Body of pancreas (tissue), 4 donors: ENCODE measurements at regions not wholly inside any gene's neighbourhood (a gene's known extent, or its start where the extent isn't known, plus 50 kb on each side); places are given as distances from the start of the nearest gene placed in this dataset.

Experiments
- ATAC-seq: fragments of 150-250 bp; one replicate; pipeline ENCODE4 v1.9.1; 2016
- DNase-seq, 4 donors: peaks; one replicate each; pipeline ENCODE4 v3.0.0-alpha.2; 2019
- H3K27ac ChIP-seq, 4 donors: fragments of 200-600 bp; sonication (generic); 1 replicate in 3 of 4; 2 replicates in 1 of 4; pipeline versions ENCODE4 v1.5.1 to v1.6.1; 2016 to 2019; ENCODE audit warnings: mild to moderate bottlenecking in 1 of 4, mixed read lengths in 1 of 4, moderate library complexity in 1 of 4
- H3K27me3 ChIP-seq, 2 donors: fragments of 200-600 bp; sonication (generic); one replicate each; pipeline ENCODE4 v1.6.0; 2016; ENCODE audit warnings: mild to moderate bottlenecking in 1 of 2
- H3K36me3 ChIP-seq, 2 donors: fragments of 200-600 bp; sonication (generic); replicated peaks in 1 of 2; 2 replicates each; pipeline ENCODE4 v1.5.1; 2016; ENCODE audit warnings: low read depth in 2 of 2; ENCODE audit not compliant: insufficient read depth in 1 of 2
- H3K4me1 ChIP-seq: fragments of 200-600 bp; sonication (generic); one replicate; pipeline ENCODE4 v1.6.0; 2016
- H3K4me3 ChIP-seq, 2 donors: fragments of 200-600 bp; sonication (generic); 1 replicate in 1 of 2; 2 replicates in 1 of 2; pipeline ENCODE4 v1.5.1; 2016 to 2019
- H3K9me3 ChIP-seq, 3 donors: fragments of 200-600 bp; sonication (generic); 1 replicate in 2 of 3; 2 replicates in 1 of 3; pipeline ENCODE4 v1.5.1; 2016
- POLR2A ChIP-seq, 3 donors: fragments of 450-650 bp; IDR thresholded peaks; one replicate each; pipeline ENCODE4 v1.6.1; 2016; ENCODE audit warnings: antibody characterized with exemption in 3 of 3, mild to moderate bottlenecking in 2 of 3
- WGBS, 2 donors: methylation state at CpG; one replicate each; pipeline ENCODE4 v1.1.5; 2017; 5-methylcytosine and 5-hydroxymethylcytosine counted together
- intact Hi-C: fragments of 100-400 bp; cut with DNase I; formaldehyde crosslinking; loops from one replicate; pipeline ENCODE4 v1.15.1; 2023
- TF ChIP-seq, protein P1 (sequence below), 7 experiments: fragments of 450-650 bp in 4 of 7; fragments of 200-600 bp in 3 of 7; sonication (generic) in 3 of 7; IDR thresholded peaks; one replicate each; pipeline ENCODE4 v1.5.1; 2016 to 2019; ENCODE audit warnings: antibody characterized with exemption in 7 of 7

DNA sequence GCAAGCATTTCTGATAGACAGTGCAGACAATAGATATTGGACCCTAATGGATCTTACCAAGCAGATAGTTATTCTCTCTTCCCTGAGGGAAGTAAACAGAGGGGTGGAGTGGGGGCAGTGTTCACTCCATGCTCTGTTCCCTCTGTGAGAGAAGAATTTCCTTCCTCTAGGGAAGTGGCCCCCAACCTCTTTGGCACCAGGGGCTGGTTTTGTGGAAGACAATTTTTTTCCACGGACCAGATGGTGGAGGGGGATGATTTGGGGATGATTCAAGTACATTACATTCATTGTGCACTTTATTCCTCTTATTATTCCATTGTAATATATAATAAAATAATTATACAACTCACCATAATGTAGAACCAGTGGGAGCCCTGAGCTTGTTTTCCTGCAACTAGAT, 459.9 kb downstream of the ADGRL2 start:
- Histone ChIP-seq H3K9me3 (no peaks in the 10 kb centered on the region), H3K27me3 (no peaks in the 10 kb centered on the region), H3K4me3 (no peak overlapping the region), H3K36me3 (no peaks in the 10 kb centered on the region), H3K4me1 (no peaks in the 10 kb centered on the region), H3K27ac (no peak overlapping the region)
- DNase-seq: no peak
- no peak for ATAC-seq
- intact Hi-C loops: no loop called here
- TF ChIP-seq, protein P1, sequence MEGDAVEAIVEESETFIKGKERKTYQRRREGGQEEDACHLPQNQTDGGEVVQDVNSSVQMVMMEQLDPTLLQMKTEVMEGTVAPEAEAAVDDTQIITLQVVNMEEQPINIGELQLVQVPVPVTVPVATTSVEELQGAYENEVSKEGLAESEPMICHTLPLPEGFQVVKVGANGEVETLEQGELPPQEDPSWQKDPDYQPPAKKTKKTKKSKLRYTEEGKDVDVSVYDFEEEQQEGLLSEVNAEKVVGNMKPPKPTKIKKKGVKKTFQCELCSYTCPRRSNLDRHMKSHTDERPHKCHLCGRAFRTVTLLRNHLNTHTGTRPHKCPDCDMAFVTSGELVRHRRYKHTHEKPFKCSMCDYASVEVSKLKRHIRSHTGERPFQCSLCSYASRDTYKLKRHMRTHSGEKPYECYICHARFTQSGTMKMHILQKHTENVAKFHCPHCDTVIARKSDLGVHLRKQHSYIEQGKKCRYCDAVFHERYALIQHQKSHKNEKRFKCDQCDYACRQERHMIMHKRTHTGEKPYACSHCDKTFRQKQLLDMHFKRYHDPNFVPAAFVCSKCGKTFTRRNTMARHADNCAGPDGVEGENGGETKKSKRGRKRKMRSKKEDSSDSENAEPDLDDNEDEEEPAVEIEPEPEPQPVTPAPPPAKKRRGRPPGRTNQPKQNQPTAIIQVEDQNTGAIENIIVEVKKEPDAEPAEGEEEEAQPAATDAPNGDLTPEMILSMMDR (IDR thresholded peaks at IDR 0.05): no peak
- TF ChIP-seq POLR2A (IDR thresholded peaks at IDR 0.05): no peak
- 29 to 38% methylated on average over 1 of the region's 1 CpG for WGBS, 2 donors

DNA sequence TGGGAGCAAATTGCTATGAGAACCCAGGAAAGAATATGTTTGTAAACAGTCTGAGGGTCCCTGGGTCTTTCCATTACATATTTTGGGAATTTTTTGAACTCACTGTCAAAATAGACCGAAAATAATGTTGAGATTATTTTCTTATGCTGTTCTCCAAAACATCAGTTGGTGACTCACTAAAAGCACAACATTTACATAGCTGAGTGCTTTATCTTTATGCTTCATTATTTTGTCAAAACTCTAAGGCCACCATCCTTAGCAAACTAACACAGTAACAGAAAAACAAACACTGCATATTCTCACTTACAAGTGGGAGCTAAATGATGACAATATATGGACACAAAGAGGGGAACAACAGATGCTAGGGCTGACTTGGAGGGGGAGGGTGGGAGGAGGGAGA, 459.3 kb downstream of the ADGRL2 start:
- Histone ChIP-seq H3K27me3 (no peaks in the 10 kb centered on the region), H3K36me3 (no peaks in the 10 kb centered on the region), H3K9me3 (no peaks in the 10 kb centered on the region), H3K27ac (no peak overlapping the region), H3K4me1 (no peaks in the 10 kb centered on the region), H3K4me3 (no peak overlapping the region)
- ATAC-seq (no peak), DNase-seq (no peak)
- WGBS, 2 donors: 36 to 44% methylated on average over 1 of the region's 1 CpG
- TF ChIP-seq POLR2A (IDR thresholded peaks at IDR 0.05): no peak
- TF ChIP-seq, protein P1 (IDR thresholded peaks at IDR 0.05): no peak
- intact Hi-C loops: no loop called here

DNA sequence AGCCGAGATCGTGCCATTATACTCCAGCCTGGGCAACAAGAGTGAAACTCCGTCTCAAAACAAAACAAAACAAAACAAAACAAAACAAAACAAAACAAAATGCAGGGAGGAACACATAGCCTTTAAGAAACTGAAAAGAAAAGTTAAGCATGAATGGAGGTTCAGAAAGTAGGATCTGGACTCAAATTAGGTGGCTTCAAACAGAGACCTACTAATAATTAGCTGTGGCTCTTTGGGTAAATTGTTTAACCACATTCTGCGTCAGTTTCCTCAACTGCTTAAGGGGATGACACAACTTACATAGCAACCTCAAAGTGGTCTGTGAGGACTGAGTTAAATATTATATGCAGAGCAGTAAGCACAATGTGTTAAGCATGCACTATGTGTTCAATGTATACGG, 458.2 kb downstream of the ADGRL2 start:
- intact Hi-C loops: no loop called here
- DNase-seq (no peak), ATAC-seq (no peak)
- H3K4me3 ChIP-seq: no peak overlapping the region
- no peaks in the 10 kb centered on the region for H3K36me3 ChIP-seq
- no peak overlapping the region for H3K27ac ChIP-seq
- H3K4me1 ChIP-seq: no peaks in the 10 kb centered on the region
- WGBS, 2 donors: 77 to 88% methylated on average over 5 of the region's 5 CpGs
- no peak for TF ChIP-seq POLR2A (IDR thresholded peaks at IDR 0.05)
- TF ChIP-seq, protein P1 (IDR thresholded peaks at IDR 0.05): no peak
- H3K9me3 ChIP-seq: no peaks in the 10 kb centered on the region
- H3K27me3 ChIP-seq: no peaks in the 10 kb centered on the region

DNA sequence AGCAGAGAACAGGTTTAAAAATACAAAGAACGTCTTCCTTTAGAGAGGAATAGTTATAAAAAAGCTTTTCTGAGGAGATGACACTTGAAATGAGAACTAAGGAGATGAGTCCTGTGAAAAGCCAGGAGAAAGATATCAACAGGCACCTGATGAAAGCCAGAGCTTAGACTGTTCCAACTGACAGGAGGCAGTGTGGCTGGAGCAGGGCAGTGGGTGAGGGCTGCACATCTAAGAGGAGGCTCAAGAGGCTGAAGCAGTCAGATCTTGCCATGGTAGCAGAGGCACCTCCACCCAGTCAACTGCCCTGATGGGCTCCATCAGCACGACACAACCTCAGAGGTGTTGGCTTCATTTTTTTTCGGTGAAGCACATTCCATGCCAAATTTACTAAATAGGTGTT, 445.3 kb downstream of the ADGRL2 start:
- Histone ChIP-seq H3K27ac (no peak overlapping the region), H3K27me3 (no peaks in the 10 kb centered on the region), H3K36me3 (no peaks in the 10 kb centered on the region), H3K4me3 (no peak overlapping the region), H3K4me1 (no peaks in the 10 kb centered on the region), H3K9me3 (no peaks in the 10 kb centered on the region)
- ATAC-seq (no peak), DNase-seq (no peak)
- intact Hi-C loops: no loop called here
- WGBS, 2 donors: 51 to 54% methylated on average over 3 of the region's 3 CpGs
- TF ChIP-seq, protein P1 (IDR thresholded peaks at IDR 0.05): no peak
- TF ChIP-seq POLR2A (IDR thresholded peaks at IDR 0.05): no peak

DNA sequence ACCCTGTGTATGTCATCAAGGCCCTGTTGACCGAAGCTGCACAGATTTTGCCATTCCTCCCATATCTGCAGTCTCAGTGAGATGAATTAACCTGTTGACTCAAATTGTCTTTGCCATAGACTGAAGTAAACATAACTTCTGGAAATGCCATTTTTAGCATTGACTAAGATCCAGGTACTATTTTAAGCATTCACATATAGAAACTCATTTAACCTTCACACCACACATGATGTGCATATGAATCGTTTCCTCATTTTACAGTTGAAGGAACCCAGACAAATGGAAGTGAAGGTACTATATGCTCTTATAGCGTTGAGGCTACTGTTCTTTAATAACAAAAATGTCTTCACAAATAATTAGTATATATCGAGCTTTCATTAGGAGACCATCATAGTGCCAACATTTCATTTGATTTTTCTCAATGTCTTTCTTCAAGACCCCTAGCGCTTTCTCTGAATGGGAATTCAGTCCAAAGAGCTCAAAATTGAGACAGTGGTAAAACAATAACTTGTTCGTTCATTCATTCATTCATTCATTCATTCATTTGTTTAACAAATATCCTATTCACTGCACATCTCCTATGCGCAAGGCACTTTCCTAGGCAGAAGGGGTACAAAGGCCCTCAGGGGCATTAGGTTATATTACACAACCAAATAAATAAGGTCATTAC, 444.7 kb downstream of the ADGRL2 start:
- ATAC-seq (no peak), DNase-seq (no peak)
- no peaks in the 10 kb centered on the region for H3K27me3 ChIP-seq
- H3K36me3 ChIP-seq: no peaks in the 10 kb centered on the region
- WGBS, 2 donors: 80 to 81% methylated on average over 7 of the region's 7 CpGs
- H3K4me3 ChIP-seq: no peak overlapping the region
- no peaks in the 10 kb centered on the region for H3K4me1 ChIP-seq
- TF ChIP-seq, protein P1 (IDR thresholded peaks at IDR 0.05): no peak
- TF ChIP-seq POLR2A (IDR thresholded peaks at IDR 0.05): no peak
- intact Hi-C loops: no loop called here
- no peaks in the 10 kb centered on the region for H3K9me3 ChIP-seq
- H3K27ac ChIP-seq: no peak overlapping the region
